CD4-positive, alpha-beta T cell treated with Interleukin-10 for 1 hour (primary cell): ENCODE measurements at regions not wholly inside any gene's neighbourhood (a gene's known extent, or its start where the extent isn't known, plus 50 kb on each side); places are given as distances from the start of the nearest gene placed in this dataset.
"Not testable (repeated sequence)": the region's sequence is repeated elsewhere in the genome, so short reads cannot be mapped to it uniquely, and the experiment has no call there.

Experiments used
- DNase-seq: peaks from one replicate; pipeline ENCODE4 v3.0.0-alpha.2; 2020

GRCh38 chr4:155037031-155037430 is 171.4 kb upstream of the NPY2R start:
- DNase-seq = no peak

- no peak for DNase-seq
These were observed 170.0 kb upstream of the NPY2R start for GRCh38 chr4:155038459-155038858.

- no peak for DNase-seq
These were observed 169.3 kb upstream of the NPY2R start for GRCh38 chr4:155039162-155039561.

- DNase-seq = no peak
These were observed 168.4 kb upstream of the NPY2R start for GRCh38 chr4:155040031-155040430.

- no peak for DNase-seq
These were observed 166.4 kb upstream of the NPY2R start for GRCh38 chr4:155042014-155042413.

GRCh38 chr4:155044251-155044650 is 164.2 kb upstream of the NPY2R start:
- DNase-seq = not testable (repeated sequence)

GRCh38 chr4:155047755-155048154 is 160.7 kb upstream of the NPY2R start:
- DNase-seq = no peak

- not testable (repeated sequence) for DNase-seq
These were observed 154.4 kb upstream of the NPY2R start for GRCh38 chr4:155054042-155054441.

- no peak for DNase-seq
These were observed 148.0 kb upstream of the NPY2R start for GRCh38 chr4:155060419-155060818.

- no peak for DNase-seq
These were observed 147.6 kb upstream of the NPY2R start for GRCh38 chr4:155060873-155061272.

GRCh38 chr4:155062948-155063347 is 145.5 kb upstream of the NPY2R start:
- DNase-seq = no peak

GRCh38 chr4:155064934-155065333 is 143.5 kb upstream of the NPY2R start:
- DNase-seq = not testable (repeated sequence)

- DNase-seq = no peak
These were observed 141.6 kb upstream of the NPY2R start for GRCh38 chr4:155066871-155067270.

GRCh38 chr4:155071962-155072361 is 136.5 kb upstream of the NPY2R start:
- no peak for DNase-seq

- no peak for DNase-seq
These were observed 136.0 kb upstream of the NPY2R start for GRCh38 chr4:155072417-155072816.

GRCh38 chr4:155073852-155074251 is 134.6 kb upstream of the NPY2R start:
- DNase-seq = no peak

- no peak for DNase-seq
These were observed 132.1 kb upstream of the NPY2R start for GRCh38 chr4:155076256-155076785.

- DNase-seq = no peak
These were observed 130.8 kb upstream of the NPY2R start for GRCh38 chr4:155077452-155078229.

- DNase-seq = no peak
These were observed 128.6 kb upstream of the NPY2R start for GRCh38 chr4:155079871-155080270.

GRCh38 chr4:155081222-155081621 is 127.2 kb upstream of the NPY2R start:
- no peak for DNase-seq

- DNase-seq = no peak
These were observed 122.4 kb upstream of the NPY2R start for GRCh38 chr4:155085843-155086530.

GRCh38 chr4:155094201-155094820 is 114.1 kb upstream of the NPY2R start:
- DNase-seq = no peak

- no peak for DNase-seq
These were observed 109.2 kb upstream of the NPY2R start for GRCh38 chr4:155099231-155099630.

GRCh38 chr4:155106629-155107028 is 101.8 kb upstream of the NPY2R start:
- DNase-seq = no peak
